Mammary epithelial cell (primary cell): ENCODE measurements at regions not wholly inside any gene's neighbourhood (a gene's known extent, or its start where the extent isn't known, plus 50 kb on each side); places are given as distances from the start of the nearest gene placed in this dataset.

Experiments used
- EZH2 ChIP-seq: IDR thresholded peaks from 2 replicates; pipeline ENCODE4 v1.6.1; 2012; ENCODE audit warnings: low read length, inconsistent platforms, borderline replicate concordance
- TF ChIP-seq, protein P1 (sequence below), 2 donors: IDR thresholded peaks in 1 of 2; conservative IDR thresholded peaks in 1 of 2; 2 replicates each; pipeline ENCODE4 v1.5.1; 2011 to 2012; ENCODE audit warnings: inconsistent platforms in 2 of 2, low read length in 2 of 2, mild to moderate bottlenecking in 2 of 2, control low read depth in 1 of 2, low read depth in 1 of 2; ENCODE audit not compliant: insufficient read depth in 1 of 2; ENCODE audit errors: extremely low read depth in 1 of 2

DNA sequence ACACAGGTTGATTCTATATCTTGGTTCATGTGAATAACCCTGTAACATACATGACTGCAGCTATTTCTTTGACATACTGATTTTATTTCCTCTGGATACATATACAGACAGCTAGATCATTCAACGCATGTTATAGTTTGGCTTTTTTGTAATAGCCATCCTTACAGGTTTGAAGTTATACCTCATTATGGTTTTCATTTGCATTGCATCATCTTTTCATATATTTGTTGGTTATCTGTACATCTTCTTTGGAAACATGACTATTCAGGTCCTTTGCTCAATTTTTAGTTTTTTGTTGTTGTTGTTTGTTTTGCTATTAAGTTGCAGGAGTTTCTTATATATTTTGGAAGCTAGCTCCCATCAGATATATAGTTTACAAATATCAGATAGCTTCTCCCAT, 276.2 kb upstream of the NETO1 start:
- no peak for TF ChIP-seq EZH2
- TF ChIP-seq, protein P1, sequence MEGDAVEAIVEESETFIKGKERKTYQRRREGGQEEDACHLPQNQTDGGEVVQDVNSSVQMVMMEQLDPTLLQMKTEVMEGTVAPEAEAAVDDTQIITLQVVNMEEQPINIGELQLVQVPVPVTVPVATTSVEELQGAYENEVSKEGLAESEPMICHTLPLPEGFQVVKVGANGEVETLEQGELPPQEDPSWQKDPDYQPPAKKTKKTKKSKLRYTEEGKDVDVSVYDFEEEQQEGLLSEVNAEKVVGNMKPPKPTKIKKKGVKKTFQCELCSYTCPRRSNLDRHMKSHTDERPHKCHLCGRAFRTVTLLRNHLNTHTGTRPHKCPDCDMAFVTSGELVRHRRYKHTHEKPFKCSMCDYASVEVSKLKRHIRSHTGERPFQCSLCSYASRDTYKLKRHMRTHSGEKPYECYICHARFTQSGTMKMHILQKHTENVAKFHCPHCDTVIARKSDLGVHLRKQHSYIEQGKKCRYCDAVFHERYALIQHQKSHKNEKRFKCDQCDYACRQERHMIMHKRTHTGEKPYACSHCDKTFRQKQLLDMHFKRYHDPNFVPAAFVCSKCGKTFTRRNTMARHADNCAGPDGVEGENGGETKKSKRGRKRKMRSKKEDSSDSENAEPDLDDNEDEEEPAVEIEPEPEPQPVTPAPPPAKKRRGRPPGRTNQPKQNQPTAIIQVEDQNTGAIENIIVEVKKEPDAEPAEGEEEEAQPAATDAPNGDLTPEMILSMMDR (conservative IDR thresholded peaks at IDR 0.05 in 1 of 2, IDR thresholded peaks at IDR 0.05 in 1 of 2; ENCODE audit: extremely low read depth in 1 of 2, insufficient read depth in 1 of 2, low read depth in 1 of 2, low read length in 2 of 2), result no peak
